Common myeloid progenitor, CD34-positive (primary cell): ENCODE measurements at regions not wholly inside any gene's neighbourhood (a gene's known extent, or its start where the extent isn't known, plus 50 kb on each side); places are given as distances from the start of the nearest gene placed in this dataset.

Experiments
- CTCF ChIA-PET: fragments of 350-600 bp; sonication (Branson Sonifier 250); formaldehyde crosslinking; loops from one replicate; lab custom pipeline; 2021; ENCODE audit warnings: antibody characterized with exemption; lab: Charles Lee
- POLR2A ChIA-PET: fragments of 350-600 bp; sonication (Branson Sonifier 250); formaldehyde crosslinking; loops from one replicate; lab custom pipeline; 2021; ENCODE audit warnings: antibody characterized with exemption; lab: Charles Lee
- DNase-seq, 3 donors: peaks; one replicate each; pipeline versions ENCODE4 v3.0.0 to v3.0.0-alpha.2; 2013
- H3K27ac ChIP-seq, 2 experiments: 1 replicate in 1 of 2; 2 replicates in 1 of 2; pipeline ENCODE4 v1.7.0; 2013; ENCODE audit warnings: inconsistent platforms in 2 of 2, low read length in 2 of 2, mild to moderate bottlenecking in 2 of 2, low read depth in 1 of 2, moderate library complexity in 1 of 2; ENCODE audit not compliant: severe bottlenecking in 2 of 2, insufficient read depth in 1 of 2, poor library complexity in 1 of 2
- H3K27me3 ChIP-seq, 5 experiments: replicated peaks in 2 of 5; 1 replicate in 3 of 5; 2 replicates in 2 of 5; pipeline versions ENCODE4 v1.6.1 to v1.7.0; 2013; ENCODE audit warnings: low read length in 4 of 5, mild to moderate bottlenecking in 2 of 5, moderate library complexity in 2 of 5, inconsistent platforms in 1 of 5; ENCODE audit not compliant: insufficient read depth in 5 of 5, control insufficient read depth in 4 of 5
- H3K36me3 ChIP-seq, 4 experiments: 1 replicate in 2 of 4; 2 replicates in 2 of 4; pipeline versions ENCODE4 v1.6.1 to v1.7.0; 2013; ENCODE audit warnings: low read length in 3 of 4, control low read depth in 1 of 4, mild to moderate bottlenecking in 1 of 4; ENCODE audit not compliant: control insufficient read depth in 4 of 4, insufficient read depth in 4 of 4
- H3K4me1 ChIP-seq, 4 experiments: 1 replicate in 3 of 4; 2 replicates in 1 of 4; pipeline versions ENCODE4 v1.6.1 to v1.7.1; 2013; ENCODE audit warnings: low read length in 3 of 4, mild to moderate bottlenecking in 3 of 4, control low read depth in 1 of 4, inconsistent platforms in 1 of 4, moderate library complexity in 1 of 4; ENCODE audit not compliant: control insufficient read depth in 4 of 4, insufficient read depth in 4 of 4; ENCODE audit errors: control extremely low read depth in 1 of 4
- H3K4me3 ChIP-seq, 7 experiments: 1 replicate in 4 of 7; 2 replicates in 3 of 7; pipeline versions ENCODE4 v1.5.1 to v1.7.0; 2013; ENCODE audit warnings: mild to moderate bottlenecking in 7 of 7, low read length in 6 of 7, moderate library complexity in 6 of 7, inconsistent platforms in 2 of 7, low read depth in 2 of 7, control low read depth in 1 of 7; ENCODE audit not compliant: insufficient read depth in 4 of 7, control insufficient read depth in 1 of 7; ENCODE audit errors: extremely low read depth in 1 of 7
- H3K9me3 ChIP-seq, 5 experiments: 1 replicate in 4 of 5; 2 replicates in 1 of 5; pipeline versions ENCODE4 v1.6.1 to v1.7.1; 2013; ENCODE audit warnings: low read length in 4 of 5, mild to moderate bottlenecking in 2 of 5, inconsistent platforms in 1 of 5, low read depth in 1 of 5, moderate library complexity in 1 of 5; ENCODE audit not compliant: control insufficient read depth in 4 of 5, insufficient read depth in 2 of 5; ENCODE audit errors: control extremely low read depth in 1 of 5
- WGBS: methylation state at CpG from one replicate; pipeline ENCODE4 v1.1.5; 2013; ENCODE audit not compliant: insufficient coverage; 5-methylcytosine and 5-hydroxymethylcytosine counted together

GRCh38 chr5:159764283-159765134 is 151.8 kb upstream of the ADRA1B start:
- H3K36me3 ChIP-seq = no peaks in the 10 kb centered on the region
- ChIA-PET CTCF (interaction anchor here (0.7 to 1.4 kb wide), 3 partner anchors 8 to 431 kb away, joined by 3 to 8 read pairs (median 3); no protein-coding TSS in a partner anchor), POLR2A (no interaction called here)
- H3K4me1 ChIP-seq = peaks cover 6 to 21% (median 16%) of the 10 kb centered on the region in 4 experiments
- H3K27ac ChIP-seq = no peak overlapping the region
- WGBS = no CpG with 5 or more reads among the region's 7 CpGs
- peak; percentile 92 to 98 (median 97) for DNase-seq
- no peaks in the 10 kb centered on the region for H3K9me3 ChIP-seq
- H3K4me3 ChIP-seq = no peak overlapping the region
- peaks cover 0 to 13% (median 6%) of the 10 kb centered on the region in 5 experiments for H3K27me3 ChIP-seq

GRCh38 chr5:159765135-159765433 is 151.2 kb upstream of the ADRA1B start:
- POLR2A ChIA-PET = no interaction called here
- Histone ChIP-seq H3K36me3 (no peaks in the 10 kb centered on the region), H3K4me3 (no peak overlapping the region), H3K27ac (no peak overlapping the region), H3K27me3 (peaks cover 0 to 10% (median 5%) of the 10 kb centered on the region in 5 experiments), H3K4me1 (peaks cover 6 to 21% (median 16%) of the 10 kb centered on the region in 4 experiments), H3K9me3 (no peaks in the 10 kb centered on the region)
- WGBS = 80% methylated on average over 5 of the region's 6 CpGs
- CTCF ChIA-PET = interaction anchor here (0.7 to 1.4 kb wide), 2 partner anchors 9 to 431 kb away, joined by 3 to 8 read pairs; no protein-coding TSS in a partner anchor
- DNase-seq = no peak

- ChIA-PET POLR2A (no interaction called here), CTCF (interaction anchor here (1.4 to 1.5 kb wide), 2 partner anchors 8 to 11 kb away, joined by 3 to 8 read pairs; no protein-coding TSS in a partner anchor)
- WGBS = 100% methylated on average over 4 of the region's 8 CpGs
- DNase-seq = no peak
- Histone ChIP-seq H3K4me1 (peaks cover 6 to 21% (median 16%) of the 10 kb centered on the region in 4 experiments), H3K27ac (no peak overlapping the region), H3K4me3 (no peak overlapping the region), H3K36me3 (no peaks in the 10 kb centered on the region), H3K9me3 (no peaks in the 10 kb centered on the region), H3K27me3 (peaks cover 0 to 10% (median 3%) of the 10 kb centered on the region in 5 experiments)
Measured at GRCh38 chr5:159765760-159766517, 150.3 kb upstream of the ADRA1B start.

- CTCF ChIA-PET = interaction anchor here (1.6 kb wide), 1 partner anchor 12 kb away, joined by 4 read pairs; no protein-coding TSS in a partner anchor
- no peak overlapping the region for H3K4me3 ChIP-seq
- no peak for DNase-seq
- no peaks in the 10 kb centered on the region for H3K9me3 ChIP-seq
- no peak overlapping the region for H3K27ac ChIP-seq
- POLR2A ChIA-PET = no interaction called here
- H3K27me3 ChIP-seq = peaks cover 0 to 8% (median 3%) of the 10 kb centered on the region in 5 experiments
- 100% methylated on average over 1 of the region's 2 CpGs for whole genome bisulfite sequencing
- H3K4me1 ChIP-seq = peaks cover 6 to 24% (median 21%) of the 10 kb centered on the region in 4 experiments
- H3K36me3 ChIP-seq = no peaks in the 10 kb centered on the region
Measured at GRCh38 chr5:159768243-159768642, 148.0 kb upstream of the ADRA1B start.

GRCh38 chr5:159772698-159773061 is 143.6 kb upstream of the ADRA1B start:
- peaks cover 0 to 14% (median 12%) of the 10 kb centered on the region in 4 experiments for H3K4me1 ChIP-seq
- H3K27me3 ChIP-seq = peaks cover 0 to 19% (median 9%) of the 10 kb centered on the region in 5 experiments
- no peaks in the 10 kb centered on the region for H3K36me3 ChIP-seq
- H3K27ac ChIP-seq = no peak overlapping the region
- ChIA-PET POLR2A (no interaction called here), CTCF (interaction anchor here (1.4 to 1.7 kb wide), 2 partner anchors 9 to 10 kb away, joined by 3 to 4 read pairs; no protein-coding TSS in a partner anchor)
- WGBS = 90% methylated on average over 5 of the region's 6 CpGs
- DNase-seq = no peak
- H3K4me3 ChIP-seq = peak overlapping the region in 3 of 7 experiments; percentile 51 to 68 (median 54)
- no peaks in the 10 kb centered on the region for H3K9me3 ChIP-seq

GRCh38 chr5:159773062-159773924 is 143.0 kb upstream of the ADRA1B start:
- POLR2A ChIA-PET = no interaction called here
- no peak overlapping the region for H3K27ac ChIP-seq

More at GRCh38 chr5:159773062-159773924, 143.0 kb upstream of the ADRA1B start:
- Histone ChIP-seq H3K4me1 (peaks cover 0 to 14% (median 12%) of the 10 kb centered on the region in 4 experiments), H3K27me3 (peaks cover 0 to 19% (median 10%) of the 10 kb centered on the region in 5 experiments), H3K4me3 (peak overlapping the region in 5 of 7 experiments; percentile 23 to 68 (median 51)), H3K36me3 (no peaks in the 10 kb centered on the region), H3K9me3 (no peaks in the 10 kb centered on the region)
- WGBS = 1% methylated on average over 62 of the region's 71 CpGs
- CTCF ChIA-PET = interaction anchor here (0.8 to 2.3 kb wide), 5 partner anchors 8 to 40 kb away, joined by 3 to 8 read pairs (median 4); no protein-coding TSS in a partner anchor
- DNase-seq = peak; percentile 90 to 96 (median 95)
